Suprapubic skin (tissue), 3 donors: ENCODE measurements at regions not wholly inside any gene's neighbourhood (a gene's known extent, or its start where the extent isn't known, plus 50 kb on each side); places are given as distances from the start of the nearest gene placed in this dataset.

Experiments used
- CTCF ChIP-seq, 2 donors: fragments of 200-600 bp in 1 of 2; fragments of 450-650 bp in 1 of 2; sonication (generic) in 1 of 2; IDR thresholded peaks; one replicate each; pipeline ENCODE4 v1.5.1; 2016 to 2019; ENCODE audit warnings: antibody characterized with exemption in 2 of 2, mild to moderate bottlenecking in 1 of 2, moderate library complexity in 1 of 2
- POLR2AphosphoS5 ChIP-seq, 3 donors: sonication (generic); formaldehyde crosslinking; IDR thresholded peaks; one replicate each; pipeline ENCODE4 v1.6.1; 2017; ENCODE audit warnings: antibody characterized with exemption in 3 of 3

- TF ChIP-seq POLR2AphosphoS5 (IDR thresholded peaks at IDR 0.05), result no peak
- no peak for TF ChIP-seq CTCF (IDR thresholded peaks at IDR 0.05)
Observed at GRCh38 chr3:20975188-20975651, 775.8 kb downstream of the ZNF385D start.
